Esophagus (tissue), 2 donors: ENCODE measurements at regions not wholly inside any gene's neighbourhood (a gene's known extent, or its start where the extent isn't known, plus 50 kb on each side); places are given as distances from the start of the nearest gene placed in this dataset.

ENCODE experiments used
- H3K27ac ChIP-seq, 2 donors: one replicate each; pipeline ENCODE4 v1.5.1; 2013; ENCODE audit warnings: low read depth in 2 of 2, mild to moderate bottlenecking in 2 of 2, inconsistent platforms in 1 of 2, low read length in 1 of 2, moderate library complexity in 1 of 2
- H3K27me3 ChIP-seq, 2 donors: one replicate each; pipeline ENCODE4 v1.6.1; 2013; ENCODE audit warnings: low read length in 2 of 2, control low read depth in 1 of 2, mild to moderate bottlenecking in 1 of 2; ENCODE audit not compliant: insufficient read depth in 2 of 2, control insufficient read depth in 1 of 2
- H3K36me3 ChIP-seq, 2 donors: one replicate each; pipeline ENCODE4 v1.6.1; 2013; ENCODE audit warnings: low read length in 1 of 2; ENCODE audit not compliant: control insufficient read depth in 2 of 2, insufficient read depth in 2 of 2
- H3K4me1 ChIP-seq, 2 donors: one replicate each; pipeline ENCODE4 v1.6.1; 2013; ENCODE audit warnings: low read length in 1 of 2; ENCODE audit not compliant: control insufficient read depth in 2 of 2, insufficient read depth in 2 of 2
- H3K4me3 ChIP-seq, 2 donors: one replicate each; pipeline ENCODE4 v1.5.1; 2013; ENCODE audit warnings: low read length in 2 of 2, mild to moderate bottlenecking in 2 of 2, low read depth in 1 of 2, moderate library complexity in 1 of 2
- H3K9me3 ChIP-seq, 2 donors: one replicate each; pipeline ENCODE4 v1.6.1; 2013; ENCODE audit warnings: mild to moderate bottlenecking in 2 of 2, low read depth in 1 of 2, low read length in 1 of 2, moderate library complexity in 1 of 2; ENCODE audit not compliant: control insufficient read depth in 2 of 2, insufficient read depth in 1 of 2
- WGBS, 2 donors: extraction: QIAGEN DNeasy Blood & Tissue Kit; methylation state at CpG; one replicate each; pipeline ENCODE4 v1.1.7; 2013; 5-methylcytosine and 5-hydroxymethylcytosine counted together
- donor health status: healthy with polysubstance abuse.
- donor health status: Bipolar disorder and iron deficiency.

- Histone ChIP-seq H3K4me3 (no peak overlapping the region), H3K4me1 (no peaks in the 10 kb centered on the region), H3K27me3 (no peaks in the 10 kb centered on the region), H3K36me3 (no peaks in the 10 kb centered on the region), H3K9me3 (no peaks in the 10 kb centered on the region), H3K27ac (no peak overlapping the region)
- WGBS, 2 donors, result 50 to 61% methylated on average over 1 of the region's 1 CpG
These were observed 427.1 kb downstream of the KDM5D start for GRCh38 chrY:19317271-19317987.

- no peaks in the 10 kb centered on the region for H3K4me1 ChIP-seq
- H3K27me3 ChIP-seq, result no peaks in the 10 kb centered on the region
- H3K4me3 ChIP-seq, result no peak overlapping the region
- no peaks in the 10 kb centered on the region for H3K9me3 ChIP-seq
- H3K27ac ChIP-seq, result no peak overlapping the region
- no peaks in the 10 kb centered on the region for H3K36me3 ChIP-seq
These were observed 436.9 kb downstream of the KDM5D start for GRCh38 chrY:19307627-19308026.

GRCh38 chrY:19303136-19303535 lies 441.4 kb downstream of the KDM5D start:
- H3K4me3 ChIP-seq, result no peak overlapping the region
- no peaks in the 10 kb centered on the region for H3K36me3 ChIP-seq
- H3K27ac ChIP-seq, result no peak overlapping the region
- no peaks in the 10 kb centered on the region for H3K27me3 ChIP-seq
- no peaks in the 10 kb centered on the region for H3K9me3 ChIP-seq
- no peaks in the 10 kb centered on the region for H3K4me1 ChIP-seq

DNA sequence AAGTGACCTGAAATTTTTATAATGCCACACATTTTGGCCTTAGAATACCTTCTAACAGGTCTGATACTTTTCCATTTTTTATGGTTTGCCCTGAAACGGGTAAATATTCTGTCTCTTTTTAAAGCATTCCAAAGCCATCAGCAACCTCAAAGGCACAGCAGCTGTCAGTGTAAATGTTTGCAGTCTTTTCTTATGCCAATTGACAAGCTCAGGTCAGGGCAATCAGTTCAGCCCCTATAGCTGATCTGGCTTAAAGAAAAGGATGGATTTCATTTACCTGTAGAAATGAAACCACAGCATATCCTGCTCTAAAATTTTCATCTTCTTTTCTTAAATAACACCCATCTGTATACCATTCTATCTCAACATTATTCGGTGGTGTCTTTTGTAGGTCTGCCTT lies 453.6 kb downstream of the KDM5D start:
- Histone ChIP-seq H3K9me3 (no peaks in the 10 kb centered on the region), H3K4me3 (no peak overlapping the region), H3K27ac (no peak overlapping the region), H3K4me1 (no peaks in the 10 kb centered on the region), H3K27me3 (no peaks in the 10 kb centered on the region), H3K36me3 (no peaks in the 10 kb centered on the region)
- WGBS, 2 donors, result 17 to 52% methylated on average over 1 to 2 of the region's 2 CpGs

DNA sequence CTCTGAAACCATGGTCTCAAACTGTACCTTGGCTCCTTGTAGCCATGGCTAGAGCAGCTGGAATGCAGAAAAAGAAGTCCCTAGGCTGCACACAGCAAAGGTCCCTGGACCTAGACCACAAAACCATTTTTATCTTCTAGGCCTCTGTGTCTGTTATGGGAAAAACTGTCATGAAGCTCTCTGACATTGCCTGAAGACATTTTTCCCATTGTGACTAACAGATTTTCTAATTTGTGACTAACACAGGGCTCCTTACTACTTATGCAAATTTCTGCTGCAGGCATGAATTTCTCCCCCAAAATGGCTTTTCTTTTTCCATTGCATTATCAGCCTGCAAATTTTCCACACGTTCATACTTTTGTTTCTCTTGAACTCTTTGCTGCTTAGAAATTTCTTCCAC lies 470.4 kb downstream of the KDM5D start:
- H3K4me3 ChIP-seq, result no peak overlapping the region
- no peaks in the 10 kb centered on the region for H3K4me1 ChIP-seq
- no peaks in the 10 kb centered on the region for H3K9me3 ChIP-seq
- WGBS, 2 donors, result 64% methylated on average over 1 of the region's 1 CpG; no CpG with 5 or more reads in 1 of the 2 donors
- no peaks in the 10 kb centered on the region for H3K27me3 ChIP-seq
- H3K36me3 ChIP-seq, result no peaks in the 10 kb centered on the region
- H3K27ac ChIP-seq, result no peak overlapping the region

DNA sequence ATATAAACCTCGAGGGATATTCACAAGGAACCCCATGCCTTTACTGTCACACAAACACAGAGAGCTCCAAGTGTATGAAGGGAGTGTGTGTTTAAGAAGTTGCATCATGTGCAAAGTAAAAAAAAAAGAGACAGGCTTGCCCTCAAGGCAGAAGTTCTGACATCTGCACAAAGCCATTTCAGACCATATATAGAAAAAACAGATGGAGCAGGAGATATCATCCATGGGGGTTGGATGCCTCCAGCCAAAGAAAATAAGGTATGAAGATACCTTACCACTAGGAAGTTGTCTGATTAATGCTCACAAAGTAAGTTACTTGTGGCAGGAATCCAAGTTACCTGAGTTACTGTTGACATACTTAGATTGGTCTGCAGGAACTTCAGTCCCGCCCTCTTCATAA lies 476.2 kb downstream of the KDM5D start:
- no peaks in the 10 kb centered on the region for H3K36me3 ChIP-seq
- H3K27ac ChIP-seq, result no peak overlapping the region
- no peaks in the 10 kb centered on the region for H3K9me3 ChIP-seq
- H3K27me3 ChIP-seq, result no peaks in the 10 kb centered on the region
- H3K4me3 ChIP-seq, result no peak overlapping the region
- WGBS, 2 donors, result 31 to 50% methylated on average over 1 to 2 of the region's 2 CpGs
- no peaks in the 10 kb centered on the region for H3K4me1 ChIP-seq

DNA sequence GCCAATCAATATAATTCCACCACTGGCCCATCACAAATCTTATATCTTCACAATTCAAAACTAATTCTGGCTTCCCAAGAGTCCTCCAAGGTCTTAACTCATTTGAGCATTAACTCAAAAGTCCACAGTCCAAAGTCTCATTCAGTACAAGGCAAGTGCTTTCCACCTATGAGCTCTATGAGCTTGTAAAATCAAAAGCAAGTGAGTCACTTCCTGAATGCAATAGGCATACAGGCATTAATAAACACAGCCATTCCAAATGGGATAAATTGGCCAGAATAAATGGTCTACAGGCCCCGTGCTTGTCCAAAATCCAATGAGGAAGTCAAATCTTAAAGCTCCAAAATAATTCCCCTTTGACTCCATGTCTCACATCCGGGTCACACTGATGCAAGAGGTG lies 479.1 kb downstream of the KDM5D start:
- no peak overlapping the region for H3K4me3 ChIP-seq
- no peaks in the 10 kb centered on the region for H3K36me3 ChIP-seq
- 60 to 74% methylated on average over 2 of the region's 2 CpGs for WGBS, 2 donors
- no peak overlapping the region for H3K27ac ChIP-seq
- no peaks in the 10 kb centered on the region for H3K27me3 ChIP-seq
- no peaks in the 10 kb centered on the region for H3K4me1 ChIP-seq
- H3K9me3 ChIP-seq, result no peaks in the 10 kb centered on the region

GRCh38 chrY:19262310-19262709 lies 482.2 kb downstream of the KDM5D start:
- 53% methylated on average over 2 of the region's 2 CpGs; no CpG with 5 or more reads in 1 of the 2 donors for WGBS, 2 donors
- Histone ChIP-seq H3K36me3 (no peaks in the 10 kb centered on the region), H3K4me3 (no peak overlapping the region), H3K27me3 (no peaks in the 10 kb centered on the region), H3K27ac (no peak overlapping the region), H3K4me1 (no peaks in the 10 kb centered on the region), H3K9me3 (no peaks in the 10 kb centered on the region)

- Histone ChIP-seq H3K27ac (no peak overlapping the region), H3K27me3 (no peaks in the 10 kb centered on the region), H3K4me3 (no peak overlapping the region), H3K4me1 (no peaks in the 10 kb centered on the region), H3K36me3 (no peaks in the 10 kb centered on the region), H3K9me3 (no peaks in the 10 kb centered on the region)
- 45 to 60% methylated on average over 2 to 9 of the region's 9 CpGs for WGBS, 2 donors
These were observed 458.9 kb upstream of the HSFY2 start for GRCh38 chrY:19232276-19232994.

GRCh38 chrY:19220784-19221183 lies 447.2 kb upstream of the HSFY2 start:
- WGBS, 2 donors, result 48% methylated on average over 1 of the region's 1 CpG; no CpG with 5 or more reads in 1 of the 2 donors
- no peaks in the 10 kb centered on the region for H3K4me1 ChIP-seq
- no peaks in the 10 kb centered on the region for H3K36me3 ChIP-seq

More at GRCh38 chrY:19220784-19221183, 447.2 kb upstream of the HSFY2 start:
- no peaks in the 10 kb centered on the region for H3K27me3 ChIP-seq
- H3K9me3 ChIP-seq, result no peaks in the 10 kb centered on the region
- H3K4me3 ChIP-seq, result no peak overlapping the region
- no peak overlapping the region for H3K27ac ChIP-seq
